ENCODE measurements at regions not wholly inside any gene's neighbourhood (a gene's known extent, or its start where the extent isn't known, plus 50 kb on each side); places are given as distances from the start of the nearest gene placed in this dataset.
"Not testable (repeated sequence)": the region's sequence is repeated elsewhere in the genome, so short reads cannot be mapped to it uniquely, and the experiment has no call there.

GRCh38 chr16:9141813-9142212, 50.4 kb downstream of the HAPSTR1 start:
- DNase-seq: no peak

GRCh38 chr16:9144106-9144505, 52.7 kb downstream of the HAPSTR1 start:
- DNase-seq: no peak

GRCh38 chr16:9148374-9149015, 57.1 kb downstream of the HAPSTR1 start:
- no peak for DNase-seq

DNA sequence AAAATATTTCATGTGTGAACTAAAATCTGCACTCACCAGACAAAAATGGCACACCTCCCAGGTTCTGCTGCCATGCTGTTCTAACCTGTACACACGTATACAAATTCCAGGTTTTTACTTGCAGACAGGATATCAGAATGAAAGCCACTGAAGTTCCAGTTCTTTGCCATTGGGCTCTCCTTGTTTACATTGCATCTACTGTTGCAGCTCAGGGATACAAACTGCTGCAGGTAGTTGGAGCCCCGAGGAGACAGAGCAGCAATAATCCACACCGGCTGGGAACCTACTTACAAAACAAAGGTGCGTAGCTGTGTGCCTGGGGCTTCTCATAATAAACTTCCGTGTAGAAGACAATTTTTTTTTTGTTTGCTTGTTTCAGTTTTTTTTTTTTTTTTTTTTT, 59.6 kb downstream of the HAPSTR1 start:
- no peak for DNase-seq

GRCh38 chr16:9151597-9151996, 60.2 kb downstream of the HAPSTR1 start:
- DNase-seq: no peak

DNA sequence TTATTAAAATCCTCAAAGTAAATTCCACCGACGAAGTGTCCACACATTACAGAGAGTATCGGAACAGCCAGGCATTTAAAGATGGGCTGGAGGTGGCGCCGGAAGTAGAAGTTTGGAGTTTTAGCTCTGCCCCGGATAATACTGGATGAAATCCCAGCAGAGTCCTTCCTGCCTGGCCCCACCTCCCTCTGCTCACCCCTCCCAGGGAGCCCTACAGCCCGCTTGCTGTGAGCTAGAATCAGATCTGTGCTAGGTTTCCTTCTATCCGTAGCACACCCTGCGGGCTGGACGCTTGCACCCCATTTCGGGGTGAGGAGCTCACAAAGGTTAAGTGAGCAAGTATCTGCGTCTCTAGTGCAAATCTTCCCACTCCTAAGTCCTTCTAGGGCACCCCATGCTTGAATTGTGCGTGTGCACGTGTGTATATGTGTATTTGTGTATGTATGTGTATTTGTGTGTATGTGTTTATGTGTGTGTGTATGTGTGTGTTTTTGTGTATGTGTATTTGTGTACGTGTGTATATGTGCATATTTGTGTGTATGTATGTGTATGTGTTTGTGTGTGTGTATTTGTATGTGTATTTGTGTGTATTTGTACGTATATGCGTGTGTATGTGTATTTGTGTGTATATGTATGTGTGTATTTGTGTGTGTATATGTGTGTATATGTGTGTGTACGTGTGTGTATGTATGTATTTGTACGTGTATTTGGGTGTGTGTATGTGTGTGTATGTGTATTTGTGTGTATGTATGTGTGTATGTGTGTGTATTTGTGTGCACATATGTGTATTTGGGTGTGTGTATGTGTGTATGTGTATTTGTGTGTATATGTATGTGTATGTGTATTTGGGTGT, 61.4 kb downstream of the HAPSTR1 start:
- DNase-seq: no peak

DNA sequence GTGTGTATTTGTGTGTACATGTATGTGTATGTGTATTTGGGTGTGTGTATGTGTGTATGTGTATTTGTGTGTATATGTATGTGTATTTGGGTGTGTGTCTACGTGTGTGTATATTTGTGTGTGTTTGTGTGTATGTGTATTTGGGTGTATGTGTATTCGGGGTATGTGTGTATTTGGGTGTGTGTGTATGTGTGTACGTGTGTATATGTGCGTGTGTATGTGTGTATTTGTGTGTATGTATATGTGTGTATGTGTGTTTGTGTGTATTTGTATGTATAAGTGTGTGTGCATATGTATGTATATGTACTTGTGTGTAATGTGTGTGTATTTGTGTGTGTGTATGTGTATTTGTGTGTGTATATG, 62.0 kb downstream of the HAPSTR1 start:
- no peak for DNase-seq

GRCh38 chr16:9154567-9155410, 63.3 kb downstream of the HAPSTR1 start:
- no peak for DNase-seq

DNA sequence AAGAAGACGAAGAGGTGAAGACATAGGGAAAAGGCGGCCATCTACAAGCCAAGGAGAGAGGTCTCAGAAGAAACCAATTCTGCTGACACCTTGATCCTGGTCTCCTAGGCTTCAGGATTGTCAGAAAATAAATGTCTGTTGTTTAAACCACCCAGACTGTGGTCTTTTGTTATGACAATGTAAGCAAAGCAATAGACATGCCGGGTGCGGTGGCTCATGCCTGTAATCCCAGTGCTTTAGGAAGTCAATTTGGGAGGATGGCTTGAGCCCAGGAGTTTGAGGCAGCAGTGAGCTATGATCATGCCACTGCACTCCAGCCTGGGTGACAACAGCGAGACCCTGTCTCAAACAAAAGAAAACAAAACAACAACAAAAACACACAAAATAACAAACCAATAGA, 64.4 kb downstream of the HAPSTR1 start:
- no peak for DNase-seq

- DNase-seq: no peak
Observed at GRCh38 chr16:9159839-9160550, 68.6 kb downstream of the HAPSTR1 start.

GRCh38 chr16:9160551-9160911, 69.1 kb downstream of the HAPSTR1 start:
- DNase-seq: no peak

- DNase-seq: no peak
Observed at GRCh38 chr16:9165681-9166080, 74.2 kb downstream of the HAPSTR1 start.

DNA sequence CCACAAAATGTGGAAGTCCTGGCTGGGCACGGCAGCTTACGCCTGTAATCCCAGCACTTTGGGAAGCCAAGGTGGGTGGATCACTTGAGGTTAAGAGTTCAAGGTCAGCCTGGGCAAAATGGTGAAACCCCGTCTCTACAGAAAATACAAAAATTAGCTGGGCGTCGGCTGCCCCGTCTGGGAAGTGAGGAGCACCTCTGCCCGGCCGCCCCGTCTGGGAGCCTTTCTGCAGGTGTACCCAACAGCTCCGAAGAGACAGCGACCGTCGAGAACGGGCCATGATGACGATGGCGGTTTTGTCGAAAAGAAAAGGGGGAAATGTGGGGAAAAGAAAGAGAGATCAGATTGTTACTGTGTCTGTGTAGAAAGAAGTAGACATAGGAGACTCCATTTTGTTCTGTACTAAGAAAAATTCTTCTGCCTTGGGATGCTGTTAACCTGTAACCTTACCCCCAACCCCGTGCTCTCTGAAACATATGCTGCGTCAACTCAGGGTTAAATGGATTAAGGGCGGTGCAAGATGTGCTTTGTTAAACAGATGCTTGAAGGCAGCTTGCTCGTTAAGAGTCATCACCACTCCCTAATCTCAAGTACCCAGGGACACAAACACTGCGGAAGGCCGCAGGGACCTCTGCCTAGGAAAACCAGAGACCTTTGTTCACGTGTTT, 75.0 kb downstream of the HAPSTR1 start:
- not testable (repeated sequence) for DNase-seq

DNA sequence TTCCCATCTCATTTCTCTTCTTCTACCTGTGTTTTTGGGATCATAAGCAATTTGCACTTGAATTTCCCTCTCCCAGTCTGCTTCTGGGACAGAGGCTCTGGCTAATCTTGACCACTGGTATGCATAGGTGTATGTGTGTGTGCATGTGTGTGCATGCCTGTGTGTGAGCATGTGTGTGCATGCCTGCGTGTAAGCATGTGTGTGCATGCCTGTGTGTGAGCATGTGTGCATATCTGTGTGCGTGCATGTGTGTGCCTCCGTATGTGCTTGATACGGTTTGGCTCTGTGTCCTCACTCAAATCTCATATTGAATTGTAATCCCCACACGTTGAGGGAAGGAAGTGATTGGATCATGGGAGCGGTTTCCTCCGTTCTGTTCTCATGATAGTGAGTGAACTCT, 77.7 kb downstream of the HAPSTR1 start:
- no peak for DNase-seq

GRCh38 chr16:9170470-9170869, 79.0 kb downstream of the HAPSTR1 start:
- no peak for DNase-seq

GRCh38 chr16:9176547-9177418, 85.3 kb downstream of the HAPSTR1 start:
- no peak for DNase-seq

DNA sequence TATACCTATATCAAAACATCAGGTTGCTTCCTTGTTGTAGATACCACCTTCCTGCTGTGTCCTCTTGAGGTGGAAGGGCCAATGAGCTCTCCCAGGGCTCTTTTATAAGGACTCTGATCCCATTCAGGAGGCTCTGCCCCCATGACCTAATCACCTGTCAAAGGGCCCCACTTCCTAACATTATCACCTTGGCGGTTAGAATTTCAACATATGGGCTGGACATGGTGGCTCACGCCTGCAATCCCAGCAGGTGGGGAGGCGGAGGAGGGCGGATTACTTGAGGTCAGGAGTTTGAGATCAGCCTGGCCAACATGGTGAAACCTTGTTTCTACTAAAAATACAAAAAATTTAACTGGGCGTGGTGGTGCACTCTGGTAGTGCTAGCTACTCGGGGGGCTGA, 86.4 kb downstream of the HAPSTR1 start:
- DNase-seq: no peak

DNA sequence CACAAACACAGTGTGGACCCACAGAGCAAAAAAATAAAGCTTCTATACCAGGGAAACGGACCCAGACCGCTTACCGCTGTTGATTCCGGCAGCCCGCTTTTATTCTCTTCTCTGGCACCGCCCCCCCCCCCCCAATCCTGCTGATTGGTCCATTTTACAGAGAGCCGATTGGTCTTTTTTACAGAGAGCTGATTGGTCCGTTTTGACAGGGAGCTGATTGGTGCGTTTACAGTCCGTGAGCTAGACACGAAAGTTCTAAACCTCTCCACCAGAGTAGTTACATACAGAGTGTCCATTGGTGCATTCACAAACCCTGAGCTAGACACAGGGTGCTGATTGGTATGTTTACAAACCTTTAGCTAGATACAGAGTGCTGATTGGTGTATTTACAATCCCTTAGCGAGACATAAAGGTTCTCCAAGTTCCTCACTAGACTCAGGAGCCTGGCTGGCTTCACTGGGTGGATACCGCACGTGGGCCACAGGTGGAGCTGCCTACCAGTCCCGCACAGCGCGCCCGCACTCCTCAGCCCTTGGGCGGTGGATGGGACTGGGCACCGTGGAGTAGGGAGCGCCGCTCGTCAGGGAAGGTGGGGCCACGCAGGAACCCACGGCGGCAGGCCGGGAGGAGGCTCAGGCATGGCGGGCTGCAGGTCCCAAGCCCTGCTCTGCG, 92.4 kb downstream of the HAPSTR1 start:
- DNase-seq: no peak

- DNase-seq: no peak
Observed at GRCh38 chr16:9184354-9184690, 92.9 kb downstream of the HAPSTR1 start.

DNA sequence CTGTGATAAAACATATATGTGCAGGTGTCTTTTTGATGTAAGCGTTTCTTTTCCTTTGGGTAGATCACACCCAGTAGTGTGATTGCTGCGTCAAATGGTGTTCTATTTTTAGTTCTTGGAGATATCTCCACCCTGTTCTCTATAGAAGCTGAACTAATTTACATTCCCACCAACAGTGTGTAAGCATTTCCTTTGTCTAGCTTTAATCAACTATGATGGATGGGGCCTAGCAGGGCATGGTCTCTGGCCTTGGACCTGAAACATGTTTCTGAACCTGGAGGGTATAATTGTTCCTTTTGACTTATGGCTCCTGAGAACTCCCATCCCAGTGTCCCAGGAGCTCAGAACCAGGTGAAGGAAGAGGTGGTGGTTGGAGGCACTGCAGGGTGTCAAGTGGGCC, 93.9 kb downstream of the HAPSTR1 start:
- no peak for DNase-seq

DNA sequence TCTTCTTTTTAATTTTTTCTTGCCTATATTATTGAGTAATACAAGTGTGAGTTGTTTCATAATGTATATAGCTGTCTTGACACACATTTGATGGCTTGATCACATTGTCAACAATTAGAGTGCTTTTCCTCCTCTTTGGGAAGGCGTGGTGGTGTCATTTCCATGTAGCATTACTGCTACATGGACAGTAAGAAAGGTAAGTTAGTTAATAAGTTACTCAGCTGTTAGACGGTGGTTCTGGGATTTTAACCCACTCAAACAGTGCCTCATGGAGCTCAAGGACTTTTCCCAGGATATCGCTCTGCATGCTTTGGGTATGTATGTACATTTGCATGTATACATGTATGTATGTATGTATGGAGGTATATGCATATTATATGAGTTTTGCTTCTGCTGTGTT, 94.6 kb downstream of the HAPSTR1 start:
- no peak for DNase-seq

Measured in GF-D8 (cell line).